ENCODE measurements at regions not wholly inside any gene's neighbourhood (a gene's known extent, or its start where the extent isn't known, plus 50 kb on each side); places are given as distances from the start of the nearest gene placed in this dataset.

DNA sequence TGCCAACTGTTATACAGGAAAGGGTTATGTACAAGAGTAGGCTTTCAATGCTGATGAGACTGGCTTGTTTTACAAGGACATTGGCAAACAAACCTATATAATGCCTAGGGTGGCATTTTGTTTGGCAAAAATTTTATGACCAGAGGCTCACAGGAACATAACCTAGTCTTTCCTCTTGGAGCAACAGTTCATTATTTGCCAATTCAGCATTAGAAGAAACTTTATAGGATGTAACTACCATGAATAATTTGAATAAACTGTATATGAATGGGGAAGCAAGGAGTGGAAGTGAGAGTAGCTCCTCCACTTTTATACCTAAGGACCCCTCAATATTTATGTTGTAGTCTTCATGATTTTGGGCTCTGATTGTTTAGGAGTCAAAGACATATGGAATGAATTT lies 103.9 kb upstream of the WAC start:
- no peak for ATAC-seq
- TF ChIP-seq CSDC2 (CRISPR knock-in tag; IDR thresholded peaks at IDR 0.05), result no peak
- TF ChIP-seq CREB5 (CRISPR knock-in tag; IDR thresholded peaks at IDR 0.05; ENCODE audit: low read depth), result no peak
- TF ChIP-seq ZFP30 (CRISPR knock-in tag; IDR thresholded peaks at IDR 0.05), result no peak
- TF ChIP-seq, protein P1, sequence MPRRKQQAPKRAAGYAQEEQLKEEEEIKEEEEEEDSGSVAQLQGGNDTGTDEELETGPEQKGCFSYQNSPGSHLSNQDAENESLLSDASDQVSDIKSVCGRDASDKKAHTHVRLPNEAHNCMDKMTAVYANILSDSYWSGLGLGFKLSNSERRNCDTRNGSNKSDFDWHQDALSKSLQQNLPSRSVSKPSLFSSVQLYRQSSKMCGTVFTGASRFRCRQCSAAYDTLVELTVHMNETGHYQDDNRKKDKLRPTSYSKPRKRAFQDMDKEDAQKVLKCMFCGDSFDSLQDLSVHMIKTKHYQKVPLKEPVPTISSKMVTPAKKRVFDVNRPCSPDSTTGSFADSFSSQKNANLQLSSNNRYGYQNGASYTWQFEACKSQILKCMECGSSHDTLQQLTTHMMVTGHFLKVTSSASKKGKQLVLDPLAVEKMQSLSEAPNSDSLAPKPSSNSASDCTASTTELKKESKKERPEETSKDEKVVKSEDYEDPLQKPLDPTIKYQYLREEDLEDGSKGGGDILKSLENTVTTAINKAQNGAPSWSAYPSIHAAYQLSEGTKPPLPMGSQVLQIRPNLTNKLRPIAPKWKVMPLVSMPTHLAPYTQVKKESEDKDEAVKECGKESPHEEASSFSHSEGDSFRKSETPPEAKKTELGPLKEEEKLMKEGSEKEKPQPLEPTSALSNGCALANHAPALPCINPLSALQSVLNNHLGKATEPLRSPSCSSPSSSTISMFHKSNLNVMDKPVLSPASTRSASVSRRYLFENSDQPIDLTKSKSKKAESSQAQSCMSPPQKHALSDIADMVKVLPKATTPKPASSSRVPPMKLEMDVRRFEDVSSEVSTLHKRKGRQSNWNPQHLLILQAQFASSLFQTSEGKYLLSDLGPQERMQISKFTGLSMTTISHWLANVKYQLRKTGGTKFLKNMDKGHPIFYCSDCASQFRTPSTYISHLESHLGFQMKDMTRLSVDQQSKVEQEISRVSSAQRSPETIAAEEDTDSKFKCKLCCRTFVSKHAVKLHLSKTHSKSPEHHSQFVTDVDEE (CRISPR knock-in tag; IDR thresholded peaks at IDR 0.05), result no peak
- TF ChIP-seq TCF4 (CRISPR knock-in tag; IDR thresholded peaks at IDR 0.05; ENCODE audit: borderline replicate concordance), result no peak
- TF ChIP-seq PPARA (CRISPR knock-in tag; IDR thresholded peaks at IDR 0.05; ENCODE audit: borderline replicate concordance), result no peak
- no peak for TF ChIP-seq BACH2 (CRISPR knock-in tag; IDR thresholded peaks at IDR 0.05; ENCODE audit: borderline replicate concordance)
- no peak for TF ChIP-seq RARB (CRISPR knock-in tag; IDR thresholded peaks at IDR 0.05)

DNA sequence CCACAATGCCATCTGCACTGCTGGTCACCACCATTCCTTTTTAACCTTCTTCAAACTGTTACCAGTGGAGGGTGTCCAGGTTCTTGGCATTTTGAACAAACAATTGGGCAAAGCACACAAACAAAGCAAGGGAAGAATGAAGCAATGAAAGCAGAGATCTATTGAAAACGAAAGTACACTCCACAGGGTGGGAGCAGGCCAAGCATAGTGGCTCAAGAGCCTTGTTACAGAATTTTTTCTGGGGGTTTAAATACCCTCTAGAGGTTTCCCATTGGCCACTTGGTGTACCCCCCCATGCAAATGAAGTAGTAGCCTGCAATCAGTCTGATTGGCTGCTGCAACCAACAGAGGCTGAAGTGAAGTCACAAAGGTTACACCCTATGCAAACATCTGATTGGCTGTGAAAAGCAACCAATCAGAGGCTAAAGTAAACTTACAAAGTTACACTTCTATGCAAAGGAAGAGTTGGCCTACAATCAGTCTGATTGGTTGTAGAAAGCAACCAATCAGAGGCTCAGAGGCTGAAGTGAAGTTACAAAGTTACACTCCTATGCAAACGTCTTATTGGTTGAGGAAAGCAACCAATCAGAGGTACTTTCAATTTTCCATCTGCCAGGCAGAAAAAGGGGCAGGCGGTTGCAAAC lies 103.2 kb upstream of the WAC start:
- ATAC-seq, result peak; percentile 28; the same call in 2 of the 3 replicates
- TF ChIP-seq ZNF565 (CRISPR knock-in tag; conservative IDR thresholded peaks at IDR 0.05; ENCODE audit: low read depth), result no peak
- no peak for TF ChIP-seq CSDC2 (CRISPR knock-in tag; IDR thresholded peaks at IDR 0.05)
- TF ChIP-seq ZC3H10 (CRISPR knock-in tag; IDR thresholded peaks at IDR 0.05), result no peak
- no peak for TF ChIP-seq CREB5 (CRISPR knock-in tag; IDR thresholded peaks at IDR 0.05; ENCODE audit: low read depth)
- no peak for TF ChIP-seq ZFP30 (CRISPR knock-in tag; IDR thresholded peaks at IDR 0.05)
- no peak for TF ChIP-seq ISL1 (CRISPR knock-in tag; IDR thresholded peaks at IDR 0.05)

GRCh38 chr10:28431139-28431538 lies 101.8 kb upstream of the WAC start:
- TF ChIP-seq ZFP30 (CRISPR knock-in tag; IDR thresholded peaks at IDR 0.05) (no peak), OSR1 (CRISPR knock-in tag; IDR thresholded peaks at IDR 0.05) (no peak), TCF4 (CRISPR knock-in tag; IDR thresholded peaks at IDR 0.05; ENCODE audit: borderline replicate concordance) (no peak), ARNTL (CRISPR knock-in tag; IDR thresholded peaks at IDR 0.05; ENCODE audit: borderline replicate concordance, low read depth) (no peak), ZNF8 (CRISPR knock-in tag; IDR thresholded peaks at IDR 0.05) (no peak), GLIS3 (CRISPR knock-in tag; IDR thresholded peaks at IDR 0.05) (no peak), ESRRG (CRISPR knock-in tag; IDR thresholded peaks at IDR 0.05) (no peak), PPARA (CRISPR knock-in tag; IDR thresholded peaks at IDR 0.05; ENCODE audit: borderline replicate concordance) (no peak), TOX (CRISPR knock-in tag; IDR thresholded peaks at IDR 0.05; ENCODE audit: borderline replicate concordance) (no peak), ZC3H10 (CRISPR knock-in tag; IDR thresholded peaks at IDR 0.05) (no peak), RARB (CRISPR knock-in tag; IDR thresholded peaks at IDR 0.05) (no peak)
- TF ChIP-seq, protein P2, sequence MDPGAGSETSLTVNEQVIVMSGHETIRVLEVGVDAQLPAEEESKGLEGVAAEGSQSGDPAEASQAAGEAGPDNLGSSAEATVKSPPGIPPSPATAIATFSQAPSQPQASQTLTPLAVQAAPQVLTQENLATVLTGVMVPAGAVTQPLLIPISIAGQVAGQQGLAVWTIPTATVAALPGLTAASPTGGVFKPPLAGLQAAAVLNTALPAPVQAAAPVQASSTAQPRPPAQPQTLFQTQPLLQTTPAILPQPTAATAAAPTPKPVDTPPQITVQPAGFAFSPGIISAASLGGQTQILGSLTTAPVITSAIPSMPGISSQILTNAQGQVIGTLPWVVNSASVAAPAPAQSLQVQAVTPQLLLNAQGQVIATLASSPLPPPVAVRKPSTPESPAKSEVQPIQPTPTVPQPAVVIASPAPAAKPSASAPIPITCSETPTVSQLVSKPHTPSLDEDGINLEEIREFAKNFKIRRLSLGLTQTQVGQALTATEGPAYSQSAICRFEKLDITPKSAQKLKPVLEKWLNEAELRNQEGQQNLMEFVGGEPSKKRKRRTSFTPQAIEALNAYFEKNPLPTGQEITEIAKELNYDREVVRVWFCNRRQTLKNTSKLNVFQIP (CRISPR knock-in tag; IDR thresholded peaks at IDR 0.05; ENCODE audit: borderline replicate concordance, low read depth), result no peak
- TF ChIP-seq, protein P1 (CRISPR knock-in tag; IDR thresholded peaks at IDR 0.05), result no peak

More at GRCh38 chr10:28431139-28431538, 101.8 kb upstream of the WAC start:
- no peak for ATAC-seq
